ENCODE measurements at regions not wholly inside any gene's neighbourhood (a gene's known extent, or its start where the extent isn't known, plus 50 kb on each side); places are given as distances from the start of the nearest gene placed in this dataset.

DNA sequence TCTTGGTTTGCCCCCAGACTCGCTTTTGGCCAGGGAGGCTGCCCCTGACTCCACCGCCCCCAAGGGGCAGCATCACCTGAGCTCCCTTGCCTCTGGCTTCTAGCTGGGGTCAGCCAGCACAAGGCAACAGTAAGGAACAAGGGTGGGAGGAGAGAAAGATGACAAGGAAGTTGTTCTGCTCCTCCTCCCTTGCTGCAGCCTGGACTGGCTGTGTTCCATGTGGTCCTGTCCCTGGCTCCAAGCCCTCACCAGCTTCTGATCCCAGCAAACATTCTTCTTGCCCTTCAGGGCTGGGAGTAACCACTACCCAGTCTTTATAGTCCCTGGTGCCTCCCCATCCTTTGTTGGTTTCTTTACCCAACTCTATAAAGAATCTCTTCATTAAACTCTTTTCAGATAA is 100.3 kb upstream of the SPIN1 start:
- TF ChIP-seq, protein P1, sequence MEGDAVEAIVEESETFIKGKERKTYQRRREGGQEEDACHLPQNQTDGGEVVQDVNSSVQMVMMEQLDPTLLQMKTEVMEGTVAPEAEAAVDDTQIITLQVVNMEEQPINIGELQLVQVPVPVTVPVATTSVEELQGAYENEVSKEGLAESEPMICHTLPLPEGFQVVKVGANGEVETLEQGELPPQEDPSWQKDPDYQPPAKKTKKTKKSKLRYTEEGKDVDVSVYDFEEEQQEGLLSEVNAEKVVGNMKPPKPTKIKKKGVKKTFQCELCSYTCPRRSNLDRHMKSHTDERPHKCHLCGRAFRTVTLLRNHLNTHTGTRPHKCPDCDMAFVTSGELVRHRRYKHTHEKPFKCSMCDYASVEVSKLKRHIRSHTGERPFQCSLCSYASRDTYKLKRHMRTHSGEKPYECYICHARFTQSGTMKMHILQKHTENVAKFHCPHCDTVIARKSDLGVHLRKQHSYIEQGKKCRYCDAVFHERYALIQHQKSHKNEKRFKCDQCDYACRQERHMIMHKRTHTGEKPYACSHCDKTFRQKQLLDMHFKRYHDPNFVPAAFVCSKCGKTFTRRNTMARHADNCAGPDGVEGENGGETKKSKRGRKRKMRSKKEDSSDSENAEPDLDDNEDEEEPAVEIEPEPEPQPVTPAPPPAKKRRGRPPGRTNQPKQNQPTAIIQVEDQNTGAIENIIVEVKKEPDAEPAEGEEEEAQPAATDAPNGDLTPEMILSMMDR (conservative IDR thresholded peaks at IDR 0.05 in 1 of 2, IDR thresholded peaks at IDR 0.05 in 1 of 2; ENCODE audit: low read depth in 1 of 2, low read length in 2 of 2): no peak
- TF ChIP-seq EZH2 (IDR thresholded peaks at IDR 0.05; ENCODE audit: low read length, missing control alignments): no peak

All from fibroblast of lung (primary cell).